Astrocyte (in vitro differentiated cells and primary cell): ENCODE measurements at regions not wholly inside any gene's neighbourhood (a gene's known extent, or its start where the extent isn't known, plus 50 kb on each side); places are given as distances from the start of the nearest gene placed in this dataset.

ENCODE experiments used
- CTCF ChIP-seq: IDR thresholded peaks from 2 replicates; pipeline ENCODE4 v1.5.1; 2011; ENCODE audit warnings: low read depth, mild to moderate bottlenecking, inconsistent platforms, low read length, moderate library complexity; ENCODE audit not compliant: insufficient read depth
- EZH2 ChIP-seq: IDR thresholded peaks from 2 replicates; pipeline ENCODE4 v1.6.1; 2012; ENCODE audit warnings: mild to moderate bottlenecking, low read length, inconsistent platforms; ENCODE audit not compliant: insufficient read depth

DNA sequence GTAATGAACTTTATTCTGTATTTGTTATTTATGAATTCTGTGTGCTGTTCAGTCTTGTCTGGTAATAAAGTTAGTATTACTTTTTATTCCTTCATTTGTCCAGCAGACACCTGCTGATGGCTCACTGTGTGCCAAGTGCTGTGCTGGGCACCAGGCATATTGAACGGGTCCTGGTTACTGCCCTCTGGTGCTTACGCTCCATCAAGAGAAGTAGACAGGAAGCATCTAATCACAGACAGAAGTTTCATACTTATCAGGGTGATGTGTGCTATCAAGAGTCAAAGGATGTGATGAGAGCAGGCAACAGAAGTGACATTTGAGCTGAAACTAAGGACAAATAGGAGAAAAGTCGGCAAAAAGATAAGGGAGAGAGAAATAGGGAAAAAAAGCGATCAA is 153.1 kb downstream of the FGF1 start:
- TF ChIP-seq CTCF (no peak), EZH2 (no peak)
